A549 (cell line): ENCODE measurements at regions not wholly inside any gene's neighbourhood (a gene's known extent, or its start where the extent isn't known, plus 50 kb on each side); places are given as distances from the start of the nearest gene placed in this dataset.

Experiments used
- ATAC-seq, 2 experiments: fragments of 200-7000 bp in 1 of 2; fragments of >200 bp in 1 of 2; cut with Nextera tagmentation in 1 of 2; cut with Tn5 transposase in 1 of 2; 3 replicates each; pipeline versions ENCODE4 v1.8.0 to v1.9.1; 2018 to 2020; ENCODE audit warnings: mild to moderate bottlenecking in 1 of 2, moderate library complexity in 1 of 2
- CTCF ChIA-PET: fragments of 300-600 bp; sonication (Branson Sonifier 250); formaldehyde crosslinking; extraction: SDS; loops from one replicate; lab custom pipeline; 2021; ENCODE audit warnings: antibody characterized with exemption, inconsistent platforms; lab: Yijun Ruan, JAX
- POLR2A ChIA-PET: fragments of 350-600 bp; formaldehyde crosslinking; extraction: SDS; loops from one replicate; lab custom pipeline; 2021; ENCODE audit warnings: antibody characterized with exemption, inconsistent platforms; lab: Yijun Ruan, JAX
- DNase-seq, 2 experiments: peaks; one replicate each; pipeline versions ENCODE4 v3.0.0 to v3.0.0-alpha.2; 2011 to 2016; ENCODE audit warnings: low read depth in 1 of 2, low spot score in 1 of 2
- FAIRE-seq: peaks from 2 replicates; lab custom pipeline; 2011; peaks lifted over from hg19 to GRCh38; lab: Jason Lieb, UNC
- H3K27ac ChIP-seq, 2 experiments: fragments of >200 bp; sonication (Bioruptor Twin); formaldehyde crosslinking; 3 replicates each; pipeline ENCODE4 v1.5.1; 2016 to 2017
- H3K4me1 ChIP-seq: fragments of >200 bp; sonication (Bioruptor Twin); formaldehyde crosslinking; 3 replicates; pipeline ENCODE4 v1.6.1; 2016
- H3K4me2 ChIP-seq: fragments of >200 bp; sonication (Bioruptor Twin); formaldehyde crosslinking; 3 replicates; pipeline ENCODE4 v1.6.1; 2016
- H3K4me3 ChIP-seq: fragments of >200 bp; sonication (Bioruptor Twin); formaldehyde crosslinking; 3 replicates; pipeline ENCODE4 v1.5.1; 2016
- H3K9me3 ChIP-seq: fragments of >200 bp; sonication (Bioruptor Twin); formaldehyde crosslinking; 3 replicates; pipeline ENCODE4 v1.6.1; 2016
- CBX2 ChIP-seq: fragments of 200-600 bp; sonication (generic); IDR thresholded peaks from 2 replicates; pipeline ENCODE4 v1.6.1; 2016; ENCODE audit warnings: low read depth, mild to moderate bottlenecking, borderline replicate concordance
- CEBPB ChIP-seq, 2 experiments: fragments of >200 bp in 1 of 2; sonication (Bioruptor Twin) in 1 of 2; formaldehyde crosslinking in 1 of 2; IDR thresholded peaks; 2 replicates each; pipeline ENCODE4 v1.6.1; 2012 to 2016
- CHD2 ChIP-seq: fragments of 150-350 bp; IDR thresholded peaks from 2 replicates; pipeline ENCODE4 v1.6.1; 2014; ENCODE audit warnings: low read length; ENCODE audit not compliant: partially characterized antibody
- EP300 ChIP-seq, 2 experiments: fragments of >200 bp; sonication (Bioruptor Twin); formaldehyde crosslinking; IDR thresholded peaks; 2 replicates in 1 of 2; 3 replicates in 1 of 2; pipeline ENCODE4 v1.6.1; 2016 to 2017
- FOXS1 ChIP-seq: fragments of 250-450 bp; sonication (Bioruptor Pico); IDR thresholded peaks from 2 replicates; pipeline ENCODE4 v1.5.0; 2020; ENCODE audit warnings: mild to moderate bottlenecking, moderate library complexity
- HDAC2 ChIP-seq: fragments of 200-600 bp; sonication (generic); IDR thresholded peaks from 2 replicates; pipeline ENCODE4 v1.6.1; 2016
- HOXA7 ChIP-seq: fragments of 250-450 bp; sonication (Bioruptor Pico); IDR thresholded peaks from 2 replicates; pipeline ENCODE4 v1.5.0; 2020; ENCODE audit warnings: mild to moderate bottlenecking, moderate library complexity
- HOXB13 ChIP-seq: fragments of 250-450 bp; sonication (Bioruptor Pico); IDR thresholded peaks from 2 replicates; pipeline ENCODE4 v1.5.0; 2020; ENCODE audit warnings: low read depth, mild to moderate bottlenecking, moderate library complexity
- HOXB5 ChIP-seq: fragments of 250-450 bp; sonication (Bioruptor Pico); IDR thresholded peaks from 2 replicates; pipeline ENCODE4 v1.5.0; 2020; ENCODE audit warnings: mild to moderate bottlenecking, moderate library complexity
- JUN ChIP-seq, 2 experiments: fragments of >200 bp; sonication (Bioruptor Twin); formaldehyde crosslinking; IDR thresholded peaks; 2 replicates in 1 of 2; 3 replicates in 1 of 2; pipeline ENCODE4 v1.6.1; 2016 to 2017
- KDM1A ChIP-seq: fragments of 200-600 bp; sonication (generic); IDR thresholded peaks from 2 replicates; pipeline ENCODE4 v1.6.1; 2016; ENCODE audit warnings: low read depth, mild to moderate bottlenecking
- MAZ ChIP-seq: fragments of 150-350 bp; IDR thresholded peaks from 2 replicates; pipeline ENCODE4 v1.6.1; 2014; ENCODE audit warnings: antibody characterized with exemption, low read depth, low read length, borderline replicate concordance
- PHF8 ChIP-seq: fragments of 200-600 bp; sonication (generic); IDR thresholded peaks from 2 replicates; pipeline ENCODE4 v1.6.1; 2016; ENCODE audit warnings: low read depth, mild to moderate bottlenecking, antibody characterized with exemption, moderate library complexity, borderline replicate concordance
- POLR2A ChIP-seq: IDR thresholded peaks from 2 replicates; pipeline ENCODE4 v1.6.1; 2012; ENCODE audit warnings: mild to moderate bottlenecking, low read length
- RCOR1 ChIP-seq: fragments of 150-350 bp; IDR thresholded peaks from 2 replicates; pipeline ENCODE4 v1.6.1; 2014; ENCODE audit warnings: antibody characterized with exemption, low read length, low read depth
- RFX5 ChIP-seq: fragments of 450-650 bp; IDR thresholded peaks from 2 replicates; pipeline ENCODE4 v1.7.1; 2014; ENCODE audit warnings: antibody characterized with exemption, mild to moderate bottlenecking, moderate library complexity
- RNF2 ChIP-seq: fragments of 200-600 bp; sonication (generic); IDR thresholded peaks from 2 replicates; pipeline ENCODE4 v1.6.1; 2016; ENCODE audit warnings: low read depth, mild to moderate bottlenecking, antibody characterized with exemption, moderate library complexity, borderline replicate concordance
- SMC3 ChIP-seq: fragments of >200 bp; sonication (Bioruptor Twin); formaldehyde crosslinking; IDR thresholded peaks from 3 replicates; pipeline ENCODE4 v1.6.1; 2018; ENCODE audit warnings: inconsistent platforms
- SREBF2 ChIP-seq: fragments of 450-650 bp; IDR thresholded peaks from 2 replicates; pipeline ENCODE4 v1.6.1; 2014; ENCODE audit warnings: mild to moderate bottlenecking, moderate library complexity
- TFCP2L1 ChIP-seq: fragments of 250-450 bp; sonication (Bioruptor Pico); IDR thresholded peaks from 2 replicates; pipeline ENCODE4 v1.5.0; 2021; ENCODE audit warnings: mild to moderate bottlenecking
- ZC3H11A ChIP-seq: fragments of 450-650 bp; IDR thresholded peaks from 2 replicates; pipeline ENCODE4 v1.6.1; 2014; ENCODE audit warnings: antibody characterized with exemption, mild to moderate bottlenecking
- ZNF302 ChIP-seq: fragments of 250-450 bp; sonication (Bioruptor Pico); IDR thresholded peaks from 2 replicates; pipeline ENCODE4 v1.9.0; 2021; ENCODE audit warnings: inconsistent platforms, mild to moderate bottlenecking, moderate library complexity
- ZSCAN20 ChIP-seq: fragments of 250-450 bp; sonication (Bioruptor Pico); IDR thresholded peaks from 2 replicates; pipeline ENCODE4 v1.8.0; 2022; ENCODE audit warnings: mild to moderate bottlenecking, moderate library complexity
- WGBS: methylation state at CpG from one replicate; pipeline ENCODE4 v1.1.6; 2017; ENCODE audit errors: missing lambda C conversion rate; 5-methylcytosine and 5-hydroxymethylcytosine counted together
- TF ChIP-seq, protein P1 (sequence below): fragments of >200 bp; sonication (Bioruptor Twin); formaldehyde crosslinking; IDR thresholded peaks from 2 replicates; pipeline ENCODE4 v1.6.1; 2016
- TF ChIP-seq, protein P2 (sequence below): fragments of 250-450 bp; sonication (Bioruptor Pico); IDR thresholded peaks from 2 replicates; pipeline ENCODE4 v1.5.0; 2020; ENCODE audit warnings: low read depth, mild to moderate bottlenecking, moderate library complexity
- TF ChIP-seq, protein P3 (sequence below): fragments of >200 bp; sonication (Bioruptor Twin); formaldehyde crosslinking; IDR thresholded peaks from 3 replicates; pipeline ENCODE4 v1.5.1; 2016

DNA sequence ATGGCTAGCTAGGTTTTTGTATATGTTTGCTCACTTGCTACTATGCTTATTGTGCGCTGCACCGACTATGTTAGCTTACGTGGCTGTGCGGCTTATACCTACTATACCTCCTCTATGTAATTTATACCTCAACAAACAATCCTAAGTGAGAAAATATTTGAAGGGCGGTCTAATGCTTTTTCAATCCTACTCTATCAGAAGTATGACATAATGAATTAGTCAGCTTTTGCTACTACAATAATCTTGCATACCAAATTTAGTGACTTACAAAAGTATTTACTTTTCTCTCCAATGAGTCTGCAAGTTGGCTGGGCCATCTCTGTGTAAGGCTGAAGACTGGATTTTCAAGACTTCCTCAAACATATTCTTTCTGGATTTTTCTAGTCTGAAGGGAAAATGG lies 391.2 kb upstream of the NECTIN3 start:
- Histone ChIP-seq H3K4me1 (no peaks in the 10 kb centered on the region), H3K4me3 (no peak overlapping the region), H3K9me3 (no peaks in the 10 kb centered on the region), H3K27ac (no peak overlapping the region), H3K4me2 (no peak overlapping the region)
- FAIRE-seq (no peak), DNase-seq (no peak), ATAC-seq (no peak)
- 71% methylated on average over 5 of the region's 5 CpGs for WGBS
- ChIA-PET POLR2A (no interaction called here), CTCF (no interaction called here)
- TF ChIP-seq ZNF302 (CRISPR knock-in tag) (no peak), HOXB13 (CRISPR knock-in tag) (no peak), PHF8 (no peak), HOXA7 (no peak), CBX2 (no peak), RNF2 (no peak), SMC3 (no peak)
- TF ChIP-seq, protein P1, sequence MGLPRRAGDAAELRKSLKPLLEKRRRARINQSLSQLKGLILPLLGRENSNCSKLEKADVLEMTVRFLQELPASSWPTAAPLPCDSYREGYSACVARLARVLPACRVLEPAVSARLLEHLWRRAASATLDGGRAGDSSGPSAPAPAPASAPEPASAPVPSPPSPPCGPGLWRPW = no peak
- TF ChIP-seq, protein P2, sequence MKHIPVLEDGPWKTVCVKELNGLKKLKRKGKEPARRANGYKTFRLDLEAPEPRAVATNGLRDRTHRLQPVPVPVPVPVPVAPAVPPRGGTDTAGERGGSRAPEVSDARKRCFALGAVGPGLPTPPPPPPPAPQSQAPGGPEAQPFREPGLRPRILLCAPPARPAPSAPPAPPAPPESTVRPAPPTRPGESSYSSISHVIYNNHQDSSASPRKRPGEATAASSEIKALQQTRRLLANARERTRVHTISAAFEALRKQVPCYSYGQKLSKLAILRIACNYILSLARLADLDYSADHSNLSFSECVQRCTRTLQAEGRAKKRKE (CRISPR knock-in tag) = no peak

DNA sequence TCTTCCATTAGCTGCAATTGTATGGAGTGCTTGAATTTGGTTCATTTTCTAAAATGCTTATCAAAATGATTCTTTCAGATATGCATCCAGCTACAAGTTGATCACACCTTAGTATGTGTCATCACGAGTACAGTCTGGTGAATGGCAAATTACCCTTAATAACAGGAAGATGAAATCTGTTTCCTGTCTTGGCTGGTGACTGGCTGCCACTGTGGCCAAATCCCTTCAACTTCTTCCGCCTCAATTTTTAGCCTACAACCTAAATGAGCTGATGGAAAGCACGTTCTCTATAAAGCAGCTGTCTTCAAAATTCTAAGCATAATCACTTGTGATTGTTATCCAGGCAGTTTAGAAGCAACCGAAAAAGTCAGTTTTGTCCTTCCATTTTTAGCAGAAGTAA lies 387.1 kb upstream of the NECTIN3 start:
- no peaks in the 10 kb centered on the region for H3K4me1 ChIP-seq
- 72% methylated on average over 4 of the region's 4 CpGs for WGBS
- H3K27ac ChIP-seq = no peak overlapping the region
- H3K9me3 ChIP-seq = no peaks in the 10 kb centered on the region
- no peak overlapping the region for H3K4me3 ChIP-seq
- TF ChIP-seq KDM1A = no peak
- TF ChIP-seq JUN (IDR thresholded peaks at IDR 0.05) = no peak
- TF ChIP-seq ZNF302 (CRISPR knock-in tag) = no peak
- no peak for TF ChIP-seq RFX5
- no peak for TF ChIP-seq MAZ
- no peak for TF ChIP-seq TFCP2L1 (CRISPR knock-in tag)
- no peak for TF ChIP-seq POLR2A
- POLR2A ChIA-PET = no interaction called here
- no peak for FAIRE-seq
- no peak for ATAC-seq
- H3K4me2 ChIP-seq = no peak overlapping the region
- CTCF ChIA-PET = interaction anchor here (0.7 kb wide), 1 partner anchor 24 kb away, joined by 3 read pairs; no protein-coding TSS in a partner anchor
- DNase-seq = no peak

DNA sequence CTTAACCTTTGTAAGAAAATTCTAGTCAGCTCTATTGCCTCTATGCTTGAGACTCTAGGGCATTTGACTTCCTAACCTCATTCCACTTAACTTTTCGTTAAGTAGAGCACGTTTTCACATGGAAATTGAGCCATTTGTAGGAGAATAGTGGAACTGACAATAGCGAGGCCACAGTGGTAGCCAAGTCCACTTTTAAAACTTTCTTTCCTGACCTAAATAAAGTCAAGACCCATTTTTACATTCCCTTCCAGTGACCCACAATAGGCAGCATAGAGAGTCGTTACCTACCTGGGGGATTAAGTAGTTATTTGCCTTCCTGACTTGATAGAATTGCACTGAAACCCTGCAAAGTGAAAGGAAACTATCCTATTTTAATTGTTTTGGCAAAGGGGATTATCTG lies 386.0 kb upstream of the NECTIN3 start:
- H3K4me1 ChIP-seq = no peaks in the 10 kb centered on the region
- POLR2A ChIA-PET = no interaction called here
- CTCF ChIA-PET = no interaction called here
- ATAC-seq = no peak
- H3K4me2 ChIP-seq = no peak overlapping the region
- H3K4me3 ChIP-seq = no peak overlapping the region
- FAIRE-seq = no peak
- TF ChIP-seq EP300 (IDR thresholded peaks at IDR 0.05) = no peak
- 78% methylated on average over 4 of the region's 4 CpGs for WGBS
- H3K9me3 ChIP-seq = no peaks in the 10 kb centered on the region
- DNase-seq = no peak
- no peak overlapping the region for H3K27ac ChIP-seq

DNA sequence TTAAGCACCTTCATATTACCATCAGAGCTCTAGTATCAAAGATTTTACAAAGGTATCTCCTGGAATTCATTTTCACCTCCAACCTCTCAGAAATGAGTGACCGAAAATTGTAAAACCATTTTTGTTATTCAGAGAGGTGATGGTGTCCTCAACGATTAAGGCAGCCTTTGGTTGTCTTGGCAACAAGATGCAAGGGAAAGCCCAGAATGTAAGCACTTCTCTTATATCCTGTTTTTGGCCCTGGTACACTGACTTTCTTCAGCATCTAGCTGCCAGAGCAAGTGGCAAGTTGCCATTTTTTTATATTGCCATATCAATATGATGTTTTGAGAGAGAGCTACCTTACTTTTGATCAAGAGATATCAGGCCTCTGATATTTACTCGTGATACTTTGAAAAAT lies 384.9 kb upstream of the NECTIN3 start:
- FAIRE-seq = no peak
- Histone ChIP-seq H3K4me1 (no peaks in the 10 kb centered on the region), H3K4me2 (no peak overlapping the region), H3K4me3 (no peak overlapping the region), H3K9me3 (no peaks in the 10 kb centered on the region), H3K27ac (no peak overlapping the region)
- 72% methylated on average over 3 of the region's 3 CpGs for WGBS
- ChIA-PET CTCF (interaction anchor here (0.9 kb wide), 1 partner anchor 23 kb away, joined by 4 read pairs; no protein-coding TSS in a partner anchor), POLR2A (no interaction called here)
- DNase-seq = no peak
- ATAC-seq = no peak
- TF ChIP-seq MAZ (no peak), SREBF2 (no peak), HOXB13 (CRISPR knock-in tag) (no peak), ZSCAN20 (CRISPR knock-in tag) (no peak), CHD2 (no peak), HOXB5 (CRISPR knock-in tag) (no peak), FOXS1 (CRISPR knock-in tag) (no peak), CEBPB (IDR thresholded peaks at IDR 0.05) (no peak), RFX5 (no peak), HDAC2 (no peak), ZC3H11A (no peak), POLR2A (no peak), RCOR1 (no peak)
- TF ChIP-seq, protein P1 = no peak
- TF ChIP-seq, protein P3, sequence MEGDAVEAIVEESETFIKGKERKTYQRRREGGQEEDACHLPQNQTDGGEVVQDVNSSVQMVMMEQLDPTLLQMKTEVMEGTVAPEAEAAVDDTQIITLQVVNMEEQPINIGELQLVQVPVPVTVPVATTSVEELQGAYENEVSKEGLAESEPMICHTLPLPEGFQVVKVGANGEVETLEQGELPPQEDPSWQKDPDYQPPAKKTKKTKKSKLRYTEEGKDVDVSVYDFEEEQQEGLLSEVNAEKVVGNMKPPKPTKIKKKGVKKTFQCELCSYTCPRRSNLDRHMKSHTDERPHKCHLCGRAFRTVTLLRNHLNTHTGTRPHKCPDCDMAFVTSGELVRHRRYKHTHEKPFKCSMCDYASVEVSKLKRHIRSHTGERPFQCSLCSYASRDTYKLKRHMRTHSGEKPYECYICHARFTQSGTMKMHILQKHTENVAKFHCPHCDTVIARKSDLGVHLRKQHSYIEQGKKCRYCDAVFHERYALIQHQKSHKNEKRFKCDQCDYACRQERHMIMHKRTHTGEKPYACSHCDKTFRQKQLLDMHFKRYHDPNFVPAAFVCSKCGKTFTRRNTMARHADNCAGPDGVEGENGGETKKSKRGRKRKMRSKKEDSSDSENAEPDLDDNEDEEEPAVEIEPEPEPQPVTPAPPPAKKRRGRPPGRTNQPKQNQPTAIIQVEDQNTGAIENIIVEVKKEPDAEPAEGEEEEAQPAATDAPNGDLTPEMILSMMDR = no peak
